Retinal pigment epithelial cell (primary cell): ENCODE measurements at regions not wholly inside any gene's neighbourhood (a gene's known extent, or its start where the extent isn't known, plus 50 kb on each side); places are given as distances from the start of the nearest gene placed in this dataset.

ENCODE experiments used
- DNase-seq: peaks from one replicate; pipeline ENCODE4 v3.0.0-alpha.2; 2010; ENCODE audit warnings: low read depth
- H3K4me3 ChIP-seq: 2 replicates; pipeline ENCODE4 v1.5.1; 2011; ENCODE audit warnings: mild to moderate bottlenecking, low read length, control low read depth, moderate library complexity
- CTCF ChIP-seq: conservative IDR thresholded peaks from 2 replicates; pipeline ENCODE4 v1.5.1; 2011; ENCODE audit warnings: low read depth, low read length, control low read depth, inconsistent platforms

GRCh38 chr9:119004618-119004990 lies 364.6 kb downstream of the BRINP1 start:
- no peak for TF ChIP-seq CTCF
- DNase-seq = peak; percentile 93
- no peak overlapping the region for H3K4me3 ChIP-seq

- peak; percentile 84 for DNase-seq
- TF ChIP-seq CTCF = no peak
- H3K4me3 ChIP-seq = no peak overlapping the region
These were observed 364.1 kb downstream of the BRINP1 start for GRCh38 chr9:119005162-119005561.

- peak; percentile 93 for DNase-seq
- TF ChIP-seq CTCF = no peak
These were observed 360.0 kb downstream of the BRINP1 start for GRCh38 chr9:119009249-119009648.

GRCh38 chr9:119020284-119020683 lies 349.0 kb downstream of the BRINP1 start:
- DNase-seq = no peak
- no peak for TF ChIP-seq CTCF
- H3K4me3 ChIP-seq = no peak overlapping the region

More at GRCh38 chr9:119009249-119009648, 360.0 kb downstream of the BRINP1 start:
- H3K4me3 ChIP-seq = peak overlapping the region; percentile 2

- DNase-seq = no peak
- H3K4me3 ChIP-seq = no peak overlapping the region
- no peak for TF ChIP-seq CTCF
These were observed 348.4 kb downstream of the BRINP1 start for GRCh38 chr9:119020730-119021333.

GRCh38 chr9:119026120-119026519 lies 343.1 kb downstream of the BRINP1 start:
- H3K4me3 ChIP-seq = no peak overlapping the region
- DNase-seq = no peak
- no peak for TF ChIP-seq CTCF

- TF ChIP-seq CTCF = peak; percentile 17
- H3K4me3 ChIP-seq = no peak overlapping the region
- no peak for DNase-seq
These were observed 341.1 kb downstream of the BRINP1 start for GRCh38 chr9:119027901-119028699.
